Neutrophil (primary cell): ENCODE measurements at regions not wholly inside any gene's neighbourhood (a gene's known extent, or its start where the extent isn't known, plus 50 kb on each side); places are given as distances from the start of the nearest gene placed in this dataset.

Experiments
- H3K27ac ChIP-seq: fragments of 200-600 bp; sonication (generic); 2 replicates; pipeline ENCODE4 v1.5.1; 2016; ENCODE audit warnings: mild to moderate bottlenecking, moderate library complexity
- H3K27me3 ChIP-seq: fragments of 200-600 bp; sonication (generic); 2 replicates; pipeline ENCODE4 v1.6.0; 2016; ENCODE audit warnings: mild to moderate bottlenecking
- H3K36me3 ChIP-seq: fragments of 200-600 bp; sonication (generic); 2 replicates; pipeline ENCODE4 v1.5.1; 2017
- H3K4me1 ChIP-seq, 2 experiments: fragments of 200-600 bp in 1 of 2; sonication (generic) in 1 of 2; 1 replicate in 1 of 2; 2 replicates in 1 of 2; pipeline versions ENCODE4 v1.5.1 to v1.6.1; 2013 to 2016; ENCODE audit warnings: low read depth in 1 of 2, low read length in 1 of 2, mild to moderate bottlenecking in 1 of 2, moderate library complexity in 1 of 2; ENCODE audit not compliant: control insufficient read depth in 1 of 2, insufficient read depth in 1 of 2
- H3K4me3 ChIP-seq, 2 experiments: fragments of 200-600 bp in 1 of 2; sonication (generic) in 1 of 2; 1 replicate in 1 of 2; 2 replicates in 1 of 2; pipeline ENCODE4 v1.5.1; 2013 to 2016; ENCODE audit warnings: low read depth in 1 of 2, low read length in 1 of 2, mild to moderate bottlenecking in 1 of 2, moderate library complexity in 1 of 2
- H3K9me3 ChIP-seq: fragments of 200-600 bp; sonication (generic); 2 replicates; pipeline ENCODE4 v1.5.1; 2016
- CTCF ChIP-seq: fragments of 200-600 bp; sonication (generic); IDR thresholded peaks from 2 replicates; pipeline ENCODE4 v1.5.1; 2016; ENCODE audit warnings: antibody characterized with exemption

- Histone ChIP-seq H3K27ac (no peak overlapping the region), H3K4me1 (peaks cover 0 to 4% of the 10 kb centered on the region in 2 experiments), H3K4me3 (no peak overlapping the region), H3K27me3 (peaks cover 30% of the 10 kb centered on the region), H3K9me3 (no peaks in the 10 kb centered on the region), H3K36me3 (no peaks in the 10 kb centered on the region)
- TF ChIP-seq CTCF, result peak; percentile 27
Observed at GRCh38 chr9:87336914-87337333, 160.7 kb upstream of the DAPK1 start.

- Histone ChIP-seq H3K9me3 (no peaks in the 10 kb centered on the region), H3K4me3 (no peak overlapping the region), H3K4me1 (peaks cover 0 to 4% of the 10 kb centered on the region in 2 experiments), H3K27me3 (peaks cover 30% of the 10 kb centered on the region), H3K36me3 (no peaks in the 10 kb centered on the region), H3K27ac (no peak overlapping the region)
- no peak for TF ChIP-seq CTCF
Observed at GRCh38 chr9:87337335-87338087, 160.2 kb upstream of the DAPK1 start.

- TF ChIP-seq CTCF, result no peak
- no peaks in the 10 kb centered on the region for H3K9me3 ChIP-seq
- H3K27me3 ChIP-seq, result peaks cover 31% of the 10 kb centered on the region
- H3K27ac ChIP-seq, result no peak overlapping the region
- H3K4me1 ChIP-seq, result peaks cover 0 to 4% of the 10 kb centered on the region in 2 experiments
- H3K36me3 ChIP-seq, result no peaks in the 10 kb centered on the region
- no peak overlapping the region for H3K4me3 ChIP-seq
Observed at GRCh38 chr9:87338088-87338989, 159.3 kb upstream of the DAPK1 start.

- H3K27me3 ChIP-seq, result peaks cover 33% of the 10 kb centered on the region
- H3K9me3 ChIP-seq, result no peaks in the 10 kb centered on the region
- no peak for TF ChIP-seq CTCF
- peaks cover 0 to 4% of the 10 kb centered on the region in 2 experiments for H3K4me1 ChIP-seq
- no peak overlapping the region for H3K27ac ChIP-seq
- H3K36me3 ChIP-seq, result no peaks in the 10 kb centered on the region
- H3K4me3 ChIP-seq, result no peak overlapping the region
Observed at GRCh38 chr9:87340391-87340790, 157.3 kb upstream of the DAPK1 start.

GRCh38 chr9:87342743-87343142, 154.9 kb upstream of the DAPK1 start:
- no peaks in the 10 kb centered on the region for H3K36me3 ChIP-seq
- H3K27ac ChIP-seq, result no peak overlapping the region
- peaks cover 16% of the 10 kb centered on the region for H3K27me3 ChIP-seq
- TF ChIP-seq CTCF, result no peak
- no peaks in the 10 kb centered on the region for H3K4me1 ChIP-seq
- no peaks in the 10 kb centered on the region for H3K9me3 ChIP-seq
- no peak overlapping the region for H3K4me3 ChIP-seq
